ENCODE measurements at regions not wholly inside any gene's neighbourhood (a gene's known extent, or its start where the extent isn't known, plus 50 kb on each side); places are given as distances from the start of the nearest gene placed in this dataset.

DNA sequence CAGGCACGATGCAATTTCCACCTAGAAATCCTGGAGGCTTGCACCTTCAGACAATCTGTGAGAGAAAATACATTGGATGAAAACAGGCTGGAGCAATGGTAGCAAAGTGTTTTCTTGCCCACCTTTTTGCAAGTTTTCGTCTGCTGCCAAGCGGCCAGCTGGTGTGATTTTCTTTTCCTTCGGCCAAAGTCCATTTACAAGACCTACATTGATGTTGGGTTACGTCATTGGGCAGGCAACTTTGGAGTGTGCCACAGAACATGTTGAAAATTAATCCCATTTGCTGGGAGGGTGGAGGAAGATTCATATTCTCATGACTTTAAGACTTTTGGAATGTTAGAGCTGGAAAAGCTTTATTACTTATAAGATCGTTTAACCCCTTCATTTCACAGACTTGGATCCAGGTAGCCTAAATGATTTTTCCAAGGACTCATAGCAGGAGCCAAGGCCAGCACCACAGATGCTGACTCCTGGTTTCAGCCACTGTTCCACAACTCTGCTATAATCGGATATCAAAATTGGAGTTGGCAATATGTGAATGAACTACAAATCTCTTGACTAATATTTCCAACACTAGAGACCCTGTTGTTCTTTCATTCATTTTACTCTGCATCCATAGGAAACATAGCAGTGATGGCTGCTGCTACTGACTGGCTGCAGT lies 352.1 kb downstream of the RND3 start:
- no peak overlapping the region for H2AFZ ChIP-seq (ENCODE audit: low read depth, low read length)
- DNase-seq (ENCODE audit: low read depth, low spot score) (no peak), FAIRE-seq (no peak)
- H3K4me3 ChIP-seq (replicated peaks in 1 of 3; ENCODE audit: insufficient read depth in 1 of 3, low read depth in 1 of 3, low read length in 3 of 3): no peak overlapping the region
- H3K9me1 ChIP-seq (replicated peaks; ENCODE audit: control insufficient read depth, extremely low read depth, insufficient read depth, low read length): no peaks in the 10 kb centered on the region
- no peak overlapping the region for H3K4me2 ChIP-seq (ENCODE audit: insufficient read depth, low read length)
- H3K36me3 ChIP-seq (ENCODE audit: control insufficient read depth in 2 of 2, extremely low read depth in 1 of 2, insufficient read depth in 2 of 2, low read length in 2 of 2): no peaks in the 10 kb centered on the region
- no peak overlapping the region for H3K27ac ChIP-seq (ENCODE audit: insufficient read depth, low read depth, low read length)
- no peak overlapping the region for H3K9ac ChIP-seq (replicated peaks; ENCODE audit: extremely low read depth, insufficient read depth, low read length)
- H3K4me1 ChIP-seq (ENCODE audit: control insufficient read depth, extremely low read depth, insufficient read depth, low read length): peaks cover 21% of the 10 kb centered on the region
- dilution Hi-C loops (cut with MboI; ENCODE audit: extremely low pct_ligation_motif_present, low sequenced_read_pairs): loop anchor here (25.0 kb wide), 1 partner anchor 352 kb away; the partner anchor contains the start of gene RND3
- BruUV-seq (replicated peaks): no TSS peak
- H4K20me1 ChIP-seq (replicated peaks; ENCODE audit: control insufficient read depth, extremely low read depth, insufficient read depth, low read length): no peaks in the 10 kb centered on the region
- ChIA-PET CTCF (no interaction called here), POLR2A (no interaction called here)
- H3K79me2 ChIP-seq (ENCODE audit: control insufficient read depth, insufficient read depth, low read length): no peaks in the 10 kb centered on the region
- H3K27me3 ChIP-seq (ENCODE audit: control insufficient read depth in 2 of 2, insufficient read depth in 2 of 2, low read length in 2 of 2): no peaks in the 10 kb centered on the region
- TF ChIP-seq EZH2 (IDR thresholded peaks at IDR 0.05; ENCODE audit: borderline replicate concordance, low read depth, low read length, severe bottlenecking): no peak
- TF ChIP-seq MYC (IDR thresholded peaks at IDR 0.05; ENCODE audit: low read depth, low read length): no peak
- no peak for TF ChIP-seq POLR2AphosphoS5 (IDR thresholded peaks at IDR 0.05; ENCODE audit: insufficient read depth, low read depth, low read length)
- TF ChIP-seq GATA2 (IDR thresholded peaks at IDR 0.05; ENCODE audit: insufficient read depth, insufficient read length, low read depth, low read length): no peak
- TF ChIP-seq, protein P1, sequence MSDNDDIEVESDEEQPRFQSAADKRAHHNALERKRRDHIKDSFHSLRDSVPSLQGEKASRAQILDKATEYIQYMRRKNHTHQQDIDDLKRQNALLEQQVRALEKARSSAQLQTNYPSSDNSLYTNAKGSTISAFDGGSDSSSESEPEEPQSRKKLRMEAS (IDR thresholded peaks at IDR 0.05; ENCODE audit: insufficient read depth, insufficient read length): no peak
- TF ChIP-seq POLR2A (IDR thresholded peaks at IDR 0.05; ENCODE audit: low read depth, low read length): no peak
- TF ChIP-seq JUN (IDR thresholded peaks at IDR 0.05; ENCODE audit: borderline replicate concordance, insufficient read depth, insufficient read length, low read depth): no peak
- TF ChIP-seq, protein P2, sequence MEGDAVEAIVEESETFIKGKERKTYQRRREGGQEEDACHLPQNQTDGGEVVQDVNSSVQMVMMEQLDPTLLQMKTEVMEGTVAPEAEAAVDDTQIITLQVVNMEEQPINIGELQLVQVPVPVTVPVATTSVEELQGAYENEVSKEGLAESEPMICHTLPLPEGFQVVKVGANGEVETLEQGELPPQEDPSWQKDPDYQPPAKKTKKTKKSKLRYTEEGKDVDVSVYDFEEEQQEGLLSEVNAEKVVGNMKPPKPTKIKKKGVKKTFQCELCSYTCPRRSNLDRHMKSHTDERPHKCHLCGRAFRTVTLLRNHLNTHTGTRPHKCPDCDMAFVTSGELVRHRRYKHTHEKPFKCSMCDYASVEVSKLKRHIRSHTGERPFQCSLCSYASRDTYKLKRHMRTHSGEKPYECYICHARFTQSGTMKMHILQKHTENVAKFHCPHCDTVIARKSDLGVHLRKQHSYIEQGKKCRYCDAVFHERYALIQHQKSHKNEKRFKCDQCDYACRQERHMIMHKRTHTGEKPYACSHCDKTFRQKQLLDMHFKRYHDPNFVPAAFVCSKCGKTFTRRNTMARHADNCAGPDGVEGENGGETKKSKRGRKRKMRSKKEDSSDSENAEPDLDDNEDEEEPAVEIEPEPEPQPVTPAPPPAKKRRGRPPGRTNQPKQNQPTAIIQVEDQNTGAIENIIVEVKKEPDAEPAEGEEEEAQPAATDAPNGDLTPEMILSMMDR (IDR thresholded peaks at IDR 0.05; ENCODE audit: extremely low read depth in 1 of 2, insufficient read depth in 1 of 2, low read depth in 1 of 2, low read length in 2 of 2): no peak
- no peak for TF ChIP-seq FOS (IDR thresholded peaks at IDR 0.05; ENCODE audit: borderline replicate concordance, insufficient read depth, low read length)
- H3K9me3 ChIP-seq (replicated peaks; ENCODE audit: control insufficient read depth, insufficient read depth, low read length): no peaks in the 10 kb centered on the region
- intact Hi-C loops (cut with micrococcal nuclease): no loop called here
